AG04450 (cell line): ENCODE measurements at regions not wholly inside any gene's neighbourhood (a gene's known extent, or its start where the extent isn't known, plus 50 kb on each side); places are given as distances from the start of the nearest gene placed in this dataset.

Source experiments
- CTCF ChIA-PET: fragments of 300-600, 350-600 bp; formaldehyde crosslinking; extraction: SDS; loops from one replicate; lab custom pipeline; 2022; ENCODE audit warnings: antibody characterized with exemption, inconsistent platforms; lab: Charles Lee
- POLR2A ChIA-PET: fragments of 350-600 bp; formaldehyde crosslinking; extraction: SDS; loops from one replicate; lab custom pipeline; 2021; ENCODE audit warnings: antibody characterized with exemption, inconsistent platforms; lab: Yijun Ruan, JAX
- DNase-seq: peaks from one replicate; pipeline ENCODE4 v3.0.0-alpha.2; 2011; ENCODE audit warnings: low read depth, low spot score
- H3K27ac ChIP-seq: one replicate; pipeline ENCODE4 v1.5.1; 2012; ENCODE audit warnings: low read depth, low read length, control low read depth
- H3K27me3 ChIP-seq: one replicate; pipeline ENCODE4 v1.6.0; 2012; ENCODE audit warnings: low read length; ENCODE audit not compliant: control insufficient read depth, insufficient read depth
- H3K4me3 ChIP-seq: 2 replicates; pipeline ENCODE4 v1.5.1; 2011; ENCODE audit warnings: mild to moderate bottlenecking, low read depth, low read length, control low read depth
- H3K9me3 ChIP-seq: 2 replicates; pipeline ENCODE4 v1.5.1; 2012; ENCODE audit warnings: low read length; ENCODE audit not compliant: control insufficient read depth, insufficient read depth
- CTCF ChIP-seq: IDR thresholded peaks from 2 replicates; pipeline ENCODE4 v1.5.1; 2011; ENCODE audit warnings: low read depth, low read length, control low read depth, inconsistent platforms

GRCh38 chr2:238589591-238590460, 163.1 kb downstream of the ASB1 start:
- H3K9me3 ChIP-seq, result no peaks in the 10 kb centered on the region; the same call in 1 of the 2 replicates
- peaks cover 2% of the 10 kb centered on the region for H3K27me3 ChIP-seq
- ChIA-PET POLR2A (no interaction called here), CTCF (no interaction called here)
- DNase-seq, result no peak
- H3K27ac ChIP-seq, result no peak overlapping the region
- H3K4me3 ChIP-seq, result no peak overlapping the region
- TF ChIP-seq CTCF, result no peak

GRCh38 chr2:238591732-238592131, 165.0 kb downstream of the ASB1 start:
- TF ChIP-seq CTCF, result no peak
- POLR2A ChIA-PET, result no interaction called here
- H3K9me3 ChIP-seq, result no peaks in the 10 kb centered on the region; the same call in 1 of the 2 replicates
- no peak overlapping the region for H3K27ac ChIP-seq
- DNase-seq, result no peak
- CTCF ChIA-PET, result no interaction called here
- peaks cover 2% of the 10 kb centered on the region for H3K27me3 ChIP-seq
- no peak overlapping the region for H3K4me3 ChIP-seq

- no peak overlapping the region for H3K27ac ChIP-seq
- ChIA-PET POLR2A (interaction anchor here (0.5 kb wide), 1 partner anchor 276 kb away, joined by 3 read pairs; no protein-coding TSS in a partner anchor), CTCF (no interaction called here)
- no peaks in the 10 kb centered on the region for H3K9me3 ChIP-seq
- TF ChIP-seq CTCF, result no peak
- peaks cover 2% of the 10 kb centered on the region for H3K27me3 ChIP-seq
- H3K4me3 ChIP-seq, result no peak overlapping the region
- DNase-seq, result no peak
These were observed 166.5 kb downstream of the ASB1 start for GRCh38 chr2:238593236-238593635.

GRCh38 chr2:238593678-238594077, 167.0 kb downstream of the ASB1 start:
- POLR2A ChIA-PET, result interaction anchor here (0.5 kb wide), 1 partner anchor 276 kb away, joined by 3 read pairs; no protein-coding TSS in a partner anchor
- Histone ChIP-seq H3K27ac (no peak overlapping the region), H3K4me3 (no peak overlapping the region), H3K9me3 (no peaks in the 10 kb centered on the region), H3K27me3 (peaks cover 2% of the 10 kb centered on the region)
- CTCF ChIA-PET, result no interaction called here
- TF ChIP-seq CTCF, result no peak
- DNase-seq, result no peak
